K562 (cell line): ENCODE measurements at regions not wholly inside any gene's neighbourhood (a gene's known extent, or its start where the extent isn't known, plus 50 kb on each side); places are given as distances from the start of the nearest gene placed in this dataset.

Source experiments
- BDP1 ChIP-seq: IDR thresholded peaks from 3 replicates; pipeline ENCODE4 v1.6.1; 2011; ENCODE audit not compliant: insufficient read length, insufficient read depth
- ELK1 ChIP-seq: sonication (generic); formaldehyde crosslinking; IDR thresholded peaks from 2 replicates; pipeline ENCODE4 v1.8.1; 2022; ENCODE audit warnings: missing genetic modification reagents
- ETV6 ChIP-seq, 3 experiments: fragments of 150-350 bp in 1 of 3; sonication (generic) in 1 of 3; formaldehyde crosslinking in 1 of 3; IDR thresholded peaks; 2 replicates each; pipeline versions ENCODE4 v1.6.1 to v1.8.0; 2014 to 2022; ENCODE audit warnings: borderline replicate concordance in 2 of 3, low read depth in 2 of 3, antibody characterized with exemption in 1 of 3, low read length in 1 of 3, mild to moderate bottlenecking in 1 of 3, missing genetic modification reagents in 1 of 3
- MCM7 ChIP-seq, 2 experiments: fragments of 450-650 bp; IDR thresholded peaks; 2 replicates each; pipeline ENCODE4 v1.6.1; 2016 to 2018
- NFATC3 ChIP-seq: fragments of 450-650 bp; IDR thresholded peaks from 2 replicates; pipeline ENCODE4 v1.6.1; 2017; ENCODE audit warnings: mild to moderate bottlenecking
- NFIX ChIP-seq: fragments of 250-450 bp; sonication (Bioruptor Pico); IDR thresholded peaks from 2 replicates; pipeline ENCODE4 v1.4.0; 2020; ENCODE audit warnings: low read depth, mild to moderate bottlenecking, moderate library complexity
- PBX2 ChIP-seq, 2 experiments: IDR thresholded peaks in 1 of 2; conservative IDR thresholded peaks in 1 of 2; 2 replicates each; pipeline ENCODE4 v1.6.1; 2016; ENCODE audit warnings: low read depth in 2 of 2, mild to moderate bottlenecking in 1 of 2, missing compliant biosample characterization in 1 of 2, missing genetic modification characterization in 1 of 2, moderate library complexity in 1 of 2
- PHF21A ChIP-seq: fragments of 450-650 bp; IDR thresholded peaks from 2 replicates; pipeline ENCODE4 v1.6.1; 2017; ENCODE audit warnings: low read depth, borderline replicate concordance
- TEAD1 ChIP-seq, 2 experiments: fragments of 450-650 bp in 1 of 2; sonication (generic) in 1 of 2; formaldehyde crosslinking; IDR thresholded peaks; 2 replicates each; pipeline versions ENCODE4 v1.4.0 to v1.8.0; 2020 to 2022; ENCODE audit warnings: mild to moderate bottlenecking in 2 of 2, missing genetic modification reagents in 1 of 2
- VEZF1 ChIP-seq: fragments of 200-800 bp; sonication (Bioruptor generic); IDR thresholded peaks from 2 replicates; pipeline ENCODE4 v1.6.1; 2017; ENCODE audit warnings: missing genetic modification characterization, missing compliant biosample characterization
- ZMIZ1 ChIP-seq, 2 experiments: fragments of 150-350 bp in 1 of 2; IDR thresholded peaks; 2 replicates each; pipeline ENCODE4 v1.6.1; 2012 to 2016; ENCODE audit warnings: low read depth in 2 of 2, low read length in 2 of 2, mild to moderate bottlenecking in 1 of 2, moderate library complexity in 1 of 2
- ZNF384 ChIP-seq: IDR thresholded peaks from 2 replicates; pipeline ENCODE4 v1.6.1; 2012; ENCODE audit warnings: low read depth, low read length, improper control_type of control experiment
- ZNF75A ChIP-seq: fragments of 450-650 bp; formaldehyde crosslinking; IDR thresholded peaks from 2 replicates; pipeline ENCODE4 v1.4.0; 2020; ENCODE audit warnings: mild to moderate bottlenecking
- ZNF778 ChIP-seq: fragments of 450-650 bp; formaldehyde crosslinking; IDR thresholded peaks from 2 replicates; pipeline ENCODE4 v1.4.0; 2020; ENCODE audit warnings: mild to moderate bottlenecking, moderate library complexity

GRCh38 chr13:104525467-104525866, 1459.2 kb upstream of the SLC10A2 start (continued):
- TF ChIP-seq ZMIZ1 (IDR thresholded peaks at IDR 0.05; ENCODE audit: low read depth in 2 of 2, low read length in 2 of 2), result no peak
- no peak for TF ChIP-seq PHF21A
- TF ChIP-seq TEAD1 (CRISPR knock-in tag; IDR thresholded peaks at IDR 0.05), result no peak
- no peak for TF ChIP-seq ZNF384
- TF ChIP-seq BDP1, result no peak
- no peak for TF ChIP-seq ZNF778 (CRISPR knock-in tag)
- no peak for TF ChIP-seq ELK1 (CRISPR knock-in tag)
- TF ChIP-seq ETV6 (IDR thresholded peaks at IDR 0.05; ENCODE audit: borderline replicate concordance in 1 of 2, low read depth in 2 of 2, low read length in 1 of 2), result no peak
- no peak for TF ChIP-seq ETV6 (CRISPR knock-in tag; IDR thresholded peaks at IDR 0.05; ENCODE audit: borderline replicate concordance)
- no peak for TF ChIP-seq NFATC3
- no peak for TF ChIP-seq ZNF75A (CRISPR knock-in tag)
- TF ChIP-seq NFIX (CRISPR knock-in tag), result no peak
- no peak for TF ChIP-seq MCM7 (IDR thresholded peaks at IDR 0.05)
- TF ChIP-seq VEZF1 (CRISPR knock-in tag), result no peak
- TF ChIP-seq PBX2 (CRISPR knock-in tag; IDR thresholded peaks at IDR 0.05; ENCODE audit: low read depth), result no peak
- TF ChIP-seq PBX2 (tag; conservative IDR thresholded peaks at IDR 0.05; ENCODE audit: low read depth), result no peak
